ENCODE measurements at regions not wholly inside any gene's neighbourhood (a gene's known extent, or its start where the extent isn't known, plus 50 kb on each side); places are given as distances from the start of the nearest gene placed in this dataset.

GRCh38 chr14:60349663-60350365 is 100.8 kb downstream of the PPM1A start:
- Histone ChIP-seq H3K4me2 (no peak overlapping the region), H3K4me3 (no peak overlapping the region), H3K27me3 (ENCODE audit: insufficient read depth, low read depth) (no peaks in the 10 kb centered on the region), H3F3A (ENCODE audit: insufficient read depth, low read depth) (no peaks in the 10 kb centered on the region), H2AFZ (no peak overlapping the region), H3K9me2 (ENCODE audit: insufficient read depth) (no peaks in the 10 kb centered on the region), H3K4me1 (replicated peaks; ENCODE audit: insufficient read depth) (no peaks in the 10 kb centered on the region), H3K79me2 (ENCODE audit: low read depth) (no peaks in the 10 kb centered on the region), H3K9me3 (ENCODE audit: insufficient read depth, low read depth) (no peaks in the 10 kb centered on the region), H3K36me3 (ENCODE audit: low read depth) (no peaks in the 10 kb centered on the region), H4K20me1 (ENCODE audit: insufficient read depth) (no peaks in the 10 kb centered on the region), H3K27ac (no peak overlapping the region)
- peak in 1 of 2 experiments; percentile 29 for DNase-seq
- CTCF ChIA-PET: interaction anchor here (0.6 to 1.9 kb wide), 4 partner anchors 10 to 798 kb away, joined by 3 to 8 read pairs (median 4); no protein-coding TSS in a partner anchor
- BruUV-seq (replicated peaks): no TSS peak
- TF ChIP-seq EZH2 (IDR thresholded peaks at IDR 0.05; ENCODE audit: low read depth) (no peak), CTCF (conservative IDR thresholded peaks at IDR 0.05) (peak; percentile 87)
- intact Hi-C loops (cut with micrococcal nuclease; ENCODE audit: unreplicated experiment): loop anchor here (1.0 to 10.0 kb wide), 5 partner anchors 137 to 935 kb away; partner anchors contain the start of genes C14orf39 and TMEM30B
- POLR2A ChIA-PET (ENCODE audit: unreplicated experiment): no interaction called here

- H3F3A ChIP-seq (ENCODE audit: insufficient read depth, low read depth): no peaks in the 10 kb centered on the region
- H4K20me1 ChIP-seq (ENCODE audit: insufficient read depth): no peaks in the 10 kb centered on the region
- H3K27ac ChIP-seq: no peak overlapping the region
- CTCF ChIA-PET: interaction anchor here (0.6 to 1.9 kb wide), 3 partner anchors 9 to 164 kb away, joined by 3 to 8 read pairs (median 3); no protein-coding TSS in a partner anchor
- TF ChIP-seq EZH2 (IDR thresholded peaks at IDR 0.05; ENCODE audit: low read depth) (no peak), CTCF (conservative IDR thresholded peaks at IDR 0.05) (no peak)
- H3K4me2 ChIP-seq: no peak overlapping the region
- no peaks in the 10 kb centered on the region for H3K79me2 ChIP-seq (ENCODE audit: low read depth)
- no peaks in the 10 kb centered on the region for H3K9me2 ChIP-seq (ENCODE audit: insufficient read depth)
- H3K4me3 ChIP-seq: no peak overlapping the region
- BruUV-seq (replicated peaks): no TSS peak
- no peaks in the 10 kb centered on the region for H3K27me3 ChIP-seq (ENCODE audit: insufficient read depth, low read depth)
- H3K36me3 ChIP-seq (ENCODE audit: low read depth): no peaks in the 10 kb centered on the region
- H3K4me1 ChIP-seq (replicated peaks; ENCODE audit: insufficient read depth): no peaks in the 10 kb centered on the region
- no peaks in the 10 kb centered on the region for H3K9me3 ChIP-seq (ENCODE audit: insufficient read depth, low read depth)
- POLR2A ChIA-PET (ENCODE audit: unreplicated experiment): no interaction called here
- no peak overlapping the region for H2AFZ ChIP-seq
- no peak for DNase-seq
- intact Hi-C loops (cut with micrococcal nuclease; ENCODE audit: unreplicated experiment): loop anchor here (1.0 to 10.0 kb wide), 5 partner anchors 137 to 934 kb away; partner anchors contain the start of genes C14orf39 and TMEM30B
Observed at GRCh38 chr14:60350366-60350720, 101.3 kb downstream of the PPM1A start.

- Histone ChIP-seq H3K4me2 (no peak overlapping the region), H3K4me1 (replicated peaks; ENCODE audit: insufficient read depth) (no peaks in the 10 kb centered on the region), H3K36me3 (ENCODE audit: low read depth) (no peaks in the 10 kb centered on the region), H3K9me3 (ENCODE audit: insufficient read depth, low read depth) (no peaks in the 10 kb centered on the region), H2AFZ (no peak overlapping the region), H3K79me2 (ENCODE audit: low read depth) (no peaks in the 10 kb centered on the region), H3K4me3 (no peak overlapping the region), H4K20me1 (ENCODE audit: insufficient read depth) (no peaks in the 10 kb centered on the region), H3K27me3 (ENCODE audit: insufficient read depth, low read depth) (no peaks in the 10 kb centered on the region), H3F3A (ENCODE audit: insufficient read depth, low read depth) (no peaks in the 10 kb centered on the region), H3K9me2 (ENCODE audit: insufficient read depth) (no peaks in the 10 kb centered on the region), H3K27ac (no peak overlapping the region)
- BruUV-seq (replicated peaks): no TSS peak
- POLR2A ChIA-PET (ENCODE audit: unreplicated experiment): no interaction called here
- no peak for TF ChIP-seq CTCF (conservative IDR thresholded peaks at IDR 0.05)
- no peak for TF ChIP-seq EZH2 (IDR thresholded peaks at IDR 0.05; ENCODE audit: low read depth)
- DNase-seq: no peak
- intact Hi-C loops (cut with micrococcal nuclease; ENCODE audit: unreplicated experiment): loop anchor here (5.0 to 10.0 kb wide), 3 partner anchors 134 to 931 kb away; partner anchors contain the start of genes C14orf39 and TMEM30B
- CTCF ChIA-PET: no interaction called here
Observed at GRCh38 chr14:60353420-60353819, 104.4 kb downstream of the PPM1A start.

Measured in PC-9 (cell line).